Astrocyte of the hippocampus (primary cell): ENCODE measurements at regions not wholly inside any gene's neighbourhood (a gene's known extent, or its start where the extent isn't known, plus 50 kb on each side); places are given as distances from the start of the nearest gene placed in this dataset.

ENCODE experiments used
- DNase-seq: peaks from one replicate; pipeline ENCODE4 v3.0.0; 2011; ENCODE audit warnings: low read depth, low spot score

DNA sequence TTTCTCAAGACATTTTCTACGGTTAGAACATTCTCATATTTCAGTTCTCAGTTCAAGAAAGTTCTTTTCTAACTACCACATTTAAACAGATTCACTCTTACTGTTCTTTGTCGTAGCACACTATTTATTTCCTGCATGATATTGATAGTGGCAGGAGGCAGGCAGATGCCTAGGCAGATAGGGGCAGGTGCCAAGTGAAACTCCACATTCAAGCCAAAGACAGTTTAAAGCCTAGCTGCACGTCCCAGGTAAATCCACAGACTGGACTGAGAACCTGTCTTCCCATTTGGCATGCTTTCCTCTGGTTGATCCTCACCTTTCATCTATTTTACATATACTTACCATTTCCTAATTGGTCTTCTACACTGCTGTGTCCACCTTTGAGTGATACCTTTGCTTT lies 359.3 kb downstream of the TMX3 start:
- no peak for DNase-seq

DNA sequence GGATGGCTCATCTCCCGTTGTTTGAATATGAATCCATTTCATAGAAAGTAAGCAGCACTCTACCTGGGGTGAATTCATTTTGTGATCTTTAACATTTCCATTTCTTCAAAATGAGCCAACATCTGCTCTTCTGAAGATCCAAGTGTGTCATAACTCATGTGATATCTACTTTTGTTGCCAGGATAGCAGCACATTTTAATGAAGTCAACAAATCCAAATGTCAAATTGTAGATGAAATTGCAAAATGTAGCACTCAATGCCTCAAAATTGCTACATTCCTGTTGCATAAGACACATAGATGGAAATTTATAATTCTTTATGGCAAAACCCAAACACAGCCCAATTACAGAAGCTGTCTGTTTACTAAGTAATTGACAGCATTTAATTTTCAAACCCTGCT lies 360.7 kb downstream of the TMX3 start:
- no peak for DNase-seq

DNA sequence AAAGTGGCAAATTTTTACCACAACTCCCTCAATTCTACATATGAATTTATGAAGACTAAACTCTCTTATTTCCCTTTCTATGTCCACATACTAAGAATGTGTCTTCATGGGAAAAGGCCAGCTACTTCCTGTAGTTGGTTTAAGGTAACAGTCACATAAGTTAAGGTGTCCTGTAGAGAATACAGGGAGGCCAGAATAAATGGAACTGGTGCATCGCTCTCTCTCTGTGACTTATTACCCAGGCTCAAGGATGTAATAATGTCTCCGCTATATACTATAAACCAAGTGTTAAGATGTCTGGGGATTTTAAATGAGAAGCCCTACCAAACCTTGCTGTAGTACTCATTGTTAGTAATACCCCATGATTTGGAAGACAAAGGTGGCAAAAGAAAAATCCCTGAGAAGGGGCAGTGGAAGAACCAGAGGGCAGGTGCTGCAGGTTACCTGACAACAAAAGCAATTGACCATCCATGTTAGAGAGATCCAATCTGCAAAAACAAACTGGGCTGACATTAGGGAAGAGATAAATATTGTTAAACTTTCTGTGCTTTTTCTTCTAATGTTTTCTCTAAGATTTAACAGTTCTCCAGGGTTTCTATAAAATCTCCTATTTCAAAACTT lies 372.8 kb downstream of the TMX3 start:
- DNase-seq: no peak

DNA sequence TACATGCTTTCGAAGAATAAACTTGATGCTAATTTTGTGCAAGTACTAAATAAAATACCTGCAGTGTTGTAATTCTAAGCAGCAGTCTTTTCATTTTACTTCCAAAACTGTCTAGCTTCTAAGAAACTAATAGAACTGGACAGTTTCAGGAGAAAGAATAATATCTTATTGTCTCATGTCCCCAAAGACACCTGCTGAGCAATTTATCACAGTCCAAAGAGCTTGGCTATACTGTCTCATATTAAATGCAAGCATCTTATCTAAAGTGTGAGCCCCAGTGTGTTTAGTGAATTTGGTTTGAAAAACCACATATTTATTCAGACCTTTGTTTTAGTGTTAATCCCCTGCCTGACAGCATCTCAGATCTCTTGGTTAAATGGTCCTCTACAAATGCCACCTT lies 374.3 kb downstream of the TMX3 start:
- no peak for DNase-seq

DNA sequence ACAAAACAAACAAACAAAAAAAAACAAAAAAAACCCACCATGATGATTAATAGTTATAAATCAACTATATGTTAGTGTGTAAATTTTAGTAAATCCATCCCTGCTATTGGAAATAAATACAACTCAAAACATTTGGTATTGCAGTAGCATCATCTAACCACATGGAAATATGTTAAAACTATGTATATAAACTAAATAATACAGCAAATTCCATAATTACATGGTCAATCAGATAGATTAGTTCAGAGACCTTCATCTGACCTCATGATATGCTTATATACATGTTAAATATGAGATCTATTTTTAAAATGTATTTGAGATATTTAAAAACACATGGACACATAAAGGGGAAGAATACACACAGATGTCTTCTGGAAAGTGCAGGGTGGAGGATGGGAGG lies 384.2 kb downstream of the TMX3 start:
- DNase-seq: no peak

DNA sequence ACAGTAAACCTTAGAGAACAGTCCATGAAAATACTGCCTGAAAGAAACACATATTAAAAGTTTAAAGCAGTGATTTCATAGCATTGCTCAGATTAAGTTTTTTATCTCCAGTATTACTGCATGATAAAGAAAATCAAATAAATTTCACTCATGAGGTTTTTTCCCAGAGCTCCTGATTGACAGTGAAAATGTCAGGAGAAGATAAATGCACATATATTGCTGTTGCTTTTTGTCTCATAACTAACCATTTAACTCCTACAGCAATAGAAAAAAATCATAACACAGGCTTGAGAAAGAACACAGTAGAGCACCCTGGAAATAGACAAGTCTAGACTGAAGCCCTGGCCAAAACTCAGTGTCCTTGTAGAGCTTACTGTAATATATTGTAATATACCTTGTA lies 391.0 kb downstream of the TMX3 start:
- no peak for DNase-seq

DNA sequence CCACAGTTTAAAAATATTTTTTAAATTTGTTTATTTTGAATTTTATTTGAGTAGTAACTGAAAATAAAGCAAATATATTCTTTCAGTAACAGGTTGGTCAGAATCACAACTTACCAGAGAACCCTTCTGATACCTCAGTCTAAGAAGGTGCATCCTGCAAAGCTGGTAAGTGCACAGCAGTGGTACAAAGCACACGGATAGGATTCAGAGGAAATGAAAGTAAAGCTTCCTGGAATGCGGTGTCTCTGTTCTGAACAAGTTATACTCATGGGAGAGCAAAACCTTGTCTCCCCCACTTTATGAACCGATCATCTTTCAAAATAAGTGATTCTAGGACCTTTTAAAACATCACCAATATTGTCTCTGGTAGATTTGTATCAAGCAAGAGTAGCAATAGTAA lies 398.3 kb downstream of the TMX3 start:
- DNase-seq: peak; percentile 12

DNA sequence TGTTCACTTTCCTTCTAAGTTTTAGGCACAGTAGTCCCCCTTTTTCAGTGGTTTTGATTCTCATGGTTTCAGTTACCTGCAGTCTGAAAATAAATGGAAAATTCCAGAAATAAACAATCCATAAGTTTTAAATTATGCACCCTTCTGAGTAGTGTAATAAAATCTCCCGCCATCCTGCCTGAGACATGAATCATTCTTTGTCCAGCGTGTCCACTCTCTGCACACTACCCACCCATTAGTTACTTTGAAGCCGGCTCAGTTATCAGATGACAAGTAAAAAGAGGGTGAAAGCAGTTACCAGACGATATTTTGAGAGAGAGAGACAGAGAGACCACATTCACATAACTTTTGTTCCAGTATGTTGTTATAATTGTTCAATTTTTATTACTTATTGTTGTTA lies 400.5 kb downstream of the TMX3 start:
- DNase-seq: peak; percentile 16

DNA sequence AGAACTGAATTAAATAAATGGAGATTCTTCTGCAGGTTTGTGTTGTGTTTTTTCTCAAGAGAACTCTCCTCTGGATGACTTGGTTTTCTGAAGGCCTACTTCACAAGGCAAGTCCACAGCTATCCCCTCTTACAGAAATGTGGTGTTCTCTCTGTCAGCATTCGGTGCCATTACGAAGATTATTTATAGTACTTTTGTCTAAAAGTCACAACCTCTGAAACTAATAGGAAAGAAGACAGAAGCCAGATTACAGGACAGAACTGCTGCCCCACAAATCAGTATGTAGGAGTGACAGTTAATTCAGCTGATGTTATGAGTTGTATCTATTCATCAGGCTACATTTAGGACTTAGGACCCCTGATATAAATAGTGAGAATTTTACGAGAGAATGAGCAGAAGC lies 413.5 kb downstream of the TMX3 start:
- no peak for DNase-seq

DNA sequence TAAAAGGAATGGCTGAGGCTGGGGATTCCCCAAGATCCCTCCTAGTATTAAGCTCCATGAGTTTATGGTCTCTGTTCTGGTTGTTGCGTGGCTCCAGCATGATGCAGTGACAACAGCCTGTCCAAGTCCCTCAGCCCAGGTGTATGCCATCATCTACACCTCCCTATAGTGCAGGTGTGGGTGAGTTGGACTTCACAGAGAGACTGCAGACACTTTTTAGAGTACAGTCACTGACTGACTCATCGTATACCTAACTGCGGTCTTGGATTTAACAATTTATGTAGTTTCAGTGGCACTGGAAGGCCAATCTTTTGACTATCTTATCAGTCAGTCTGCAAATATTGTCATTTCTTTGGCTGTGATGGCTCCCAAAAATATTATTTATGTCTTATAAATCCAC lies 415.0 kb downstream of the TMX3 start:
- no peak for DNase-seq

DNA sequence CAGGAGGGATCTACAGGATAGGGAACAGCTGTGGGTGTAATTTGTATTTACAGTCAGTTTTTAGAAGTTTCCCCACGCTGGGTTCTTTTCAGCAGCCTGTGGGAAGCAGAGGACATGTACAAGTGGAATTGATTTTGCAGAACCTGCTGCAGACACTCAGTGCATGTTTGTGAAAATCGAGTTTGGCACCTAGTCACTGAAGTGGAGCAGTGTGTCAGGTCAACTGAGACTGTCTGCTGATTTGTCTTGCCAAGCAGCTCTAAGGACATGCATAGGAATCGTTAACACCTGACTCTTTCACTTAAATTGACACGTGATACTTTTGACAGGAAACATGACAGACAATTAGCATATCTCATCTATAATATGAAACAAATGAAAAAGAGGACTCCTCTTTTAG lies 416.6 kb downstream of the TMX3 start:
- DNase-seq: no peak

DNA sequence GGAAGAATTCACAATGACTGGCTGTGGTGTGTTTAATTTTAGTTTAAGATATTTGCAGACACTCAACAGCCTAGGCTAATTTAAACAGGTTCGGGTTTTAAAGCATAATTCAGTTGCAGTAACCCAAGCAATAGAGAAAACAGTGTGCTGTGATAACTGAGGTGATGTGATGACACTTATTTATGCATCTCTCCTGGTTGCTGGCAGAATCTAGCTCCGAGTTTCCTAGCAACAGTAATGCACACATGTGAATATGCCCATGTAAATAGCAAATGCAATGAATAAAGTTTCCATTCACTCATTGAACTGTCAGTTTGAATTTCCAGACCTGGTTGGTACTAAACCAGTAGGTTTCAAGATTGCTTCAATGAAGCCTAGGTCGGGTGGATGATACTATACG lies 426.5 kb downstream of the TMX3 start:
- no peak for DNase-seq

DNA sequence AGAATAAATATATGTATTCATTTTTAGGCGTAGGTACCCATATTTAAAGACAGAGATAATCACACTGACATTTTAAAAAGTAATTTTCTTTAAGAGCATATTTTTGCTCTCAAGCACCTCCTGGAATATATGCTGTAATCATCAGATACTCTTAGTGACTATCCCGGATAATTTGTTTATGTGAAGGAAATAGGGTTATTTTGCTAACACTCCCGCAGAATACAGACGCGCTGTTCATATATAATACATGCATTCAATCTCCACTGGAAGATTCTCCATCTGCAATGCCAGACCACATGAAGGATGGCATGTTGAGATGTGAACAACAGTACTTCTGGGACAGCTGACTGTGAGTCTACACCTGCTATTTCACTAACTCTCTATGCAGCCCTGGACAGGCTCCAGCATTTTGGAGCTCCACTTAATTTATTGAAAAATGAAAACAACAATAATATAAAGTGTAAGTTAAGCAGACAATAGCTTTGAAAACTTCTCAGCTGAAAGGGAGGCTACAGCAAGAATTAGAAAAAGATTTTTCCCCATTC lies 430.6 kb downstream of the TMX3 start:
- no peak for DNase-seq

DNA sequence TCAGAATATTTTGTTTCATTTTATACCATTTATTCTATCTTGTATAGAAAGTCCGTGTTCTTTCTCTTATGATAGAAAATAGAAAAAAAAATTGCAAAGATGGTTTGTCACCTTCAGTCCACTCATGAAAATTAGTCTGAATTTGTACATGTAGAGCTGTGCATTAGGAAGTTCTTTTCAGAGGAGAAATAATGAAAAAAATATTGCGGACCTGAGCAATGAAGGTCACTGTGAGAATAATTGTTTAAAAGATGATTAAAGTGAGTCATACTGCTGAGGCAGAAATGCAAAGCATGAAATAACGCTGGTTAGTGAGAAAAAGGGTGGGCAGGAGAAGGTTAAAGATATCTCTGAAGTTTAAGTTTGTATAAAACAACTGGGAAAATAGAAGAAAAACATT lies 431.1 kb downstream of the TMX3 start:
- no peak for DNase-seq

DNA sequence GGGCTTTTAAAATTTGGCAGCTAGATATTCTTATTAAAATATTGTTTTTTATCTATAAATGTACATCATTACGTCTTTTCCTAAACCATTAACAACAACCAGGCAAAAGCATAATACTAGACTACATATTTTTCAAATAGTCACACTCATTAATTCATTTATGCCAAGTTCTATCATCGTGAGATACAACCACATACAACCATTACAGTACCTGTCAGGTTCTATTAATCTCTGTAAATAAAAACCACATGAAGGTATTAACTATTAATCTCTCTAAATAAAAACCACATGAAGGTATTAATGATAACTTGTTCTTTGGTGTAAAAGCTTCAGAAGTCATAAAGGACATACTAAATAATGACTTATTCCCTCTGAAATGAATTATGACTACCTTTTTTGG lies 432.7 kb downstream of the TMX3 start:
- DNase-seq: no peak

DNA sequence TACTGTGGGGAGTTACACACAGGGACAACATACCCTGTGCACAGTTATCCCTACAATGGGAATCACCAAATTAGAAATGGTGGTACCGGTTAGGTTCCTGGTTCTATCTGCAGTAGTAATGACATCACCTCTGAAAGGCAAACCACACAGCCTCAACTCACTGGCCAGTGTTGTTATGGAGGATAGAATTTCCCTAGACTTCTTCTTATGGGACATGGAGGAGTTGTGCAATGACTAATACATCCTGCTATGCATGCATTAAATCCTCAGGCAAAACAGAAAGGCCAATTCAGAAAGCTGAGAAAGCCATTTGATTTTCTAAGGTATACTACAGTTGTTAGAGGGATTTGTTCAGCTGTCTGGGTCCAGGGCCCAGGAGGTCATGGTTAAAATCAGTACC lies 439.3 kb downstream of the TMX3 start:
- DNase-seq: peak; percentile 90

DNA sequence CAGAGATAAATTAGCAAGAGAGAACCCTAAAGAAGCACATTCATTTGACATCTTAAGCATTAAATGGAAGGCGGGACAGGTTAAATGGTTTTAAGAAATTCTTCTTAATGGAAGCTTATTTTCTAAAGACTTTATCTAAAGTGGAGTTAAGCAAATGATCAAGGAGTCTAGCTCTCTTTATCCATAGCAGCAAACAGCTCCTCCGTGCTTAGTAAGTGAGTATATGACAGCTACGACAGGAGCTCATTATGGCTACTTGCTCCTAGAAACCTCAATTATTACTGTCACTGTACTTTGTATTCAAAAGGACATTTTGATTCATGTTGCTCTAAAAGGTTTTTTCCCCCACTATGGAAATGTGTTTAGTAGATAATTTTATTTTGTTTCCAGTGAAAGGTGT lies 444.9 kb downstream of the TMX3 start:
- no peak for DNase-seq

DNA sequence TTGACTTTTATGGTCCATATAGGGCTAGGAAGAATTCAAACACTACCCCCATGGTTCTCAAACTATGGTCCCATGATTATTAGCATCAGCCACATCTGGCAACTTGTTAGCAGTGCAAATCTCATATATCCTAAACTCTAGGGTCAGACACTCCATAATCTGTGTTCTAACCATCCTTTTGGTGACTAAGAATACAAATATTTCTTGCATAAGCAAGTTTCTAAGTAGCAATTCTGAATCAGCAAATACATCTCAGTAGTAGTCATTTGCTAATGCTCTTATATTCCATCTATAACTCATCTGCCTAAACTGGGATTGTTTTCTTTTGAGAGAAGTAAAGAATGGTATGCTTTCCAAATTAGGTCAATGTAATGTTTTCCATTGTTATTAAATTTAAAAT lies 447.3 kb downstream of the TMX3 start:
- peak; percentile 5 for DNase-seq

DNA sequence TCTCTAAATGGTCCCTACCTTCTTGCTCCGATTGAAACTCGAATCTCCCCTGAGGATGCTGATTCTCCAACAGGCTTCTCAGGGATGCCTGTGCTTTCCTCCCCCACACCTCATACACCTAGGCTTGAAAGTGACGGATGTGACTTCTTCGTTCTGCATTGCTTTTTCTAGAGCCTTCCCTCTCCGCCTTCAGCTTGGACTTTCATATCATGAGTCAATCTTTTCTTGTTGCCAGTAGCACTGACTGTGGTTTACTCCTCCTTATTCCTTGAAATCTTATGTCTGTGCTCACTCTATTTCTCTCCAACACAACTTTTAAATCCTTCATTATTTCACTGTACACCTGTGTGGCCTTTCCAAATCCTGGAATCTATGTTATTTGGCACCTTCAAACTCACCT lies 451.4 kb downstream of the TMX3 start:
- DNase-seq: peak; percentile 54

DNA sequence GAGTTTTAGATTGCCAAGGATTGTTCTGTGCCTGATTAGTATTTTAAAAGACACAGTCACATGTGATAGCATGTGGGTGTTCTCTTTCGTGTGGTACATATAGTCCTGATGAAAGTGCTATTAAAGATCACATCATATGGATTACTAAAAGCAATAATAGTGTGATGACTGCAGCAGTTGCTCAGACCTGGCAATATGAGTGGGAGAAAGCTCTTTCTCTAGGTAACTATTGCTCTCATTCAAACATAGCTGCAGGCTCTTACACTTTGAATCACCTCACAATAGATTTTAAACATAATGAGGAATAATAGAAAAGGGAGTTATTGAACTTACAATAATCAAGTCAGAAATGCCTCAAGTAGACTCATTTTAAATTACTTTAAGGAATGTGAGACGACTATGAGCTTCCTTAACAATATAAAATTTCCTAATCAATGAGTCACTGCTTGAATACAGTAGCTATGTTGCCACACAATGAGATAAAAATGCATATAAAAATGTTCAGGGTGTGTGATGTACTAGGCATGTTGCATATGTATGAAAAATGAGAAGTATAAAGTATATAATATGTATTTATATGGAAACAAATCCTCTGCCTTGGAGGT lies 452.1 kb downstream of the TMX3 start:
- peak; percentile 35 for DNase-seq

DNA sequence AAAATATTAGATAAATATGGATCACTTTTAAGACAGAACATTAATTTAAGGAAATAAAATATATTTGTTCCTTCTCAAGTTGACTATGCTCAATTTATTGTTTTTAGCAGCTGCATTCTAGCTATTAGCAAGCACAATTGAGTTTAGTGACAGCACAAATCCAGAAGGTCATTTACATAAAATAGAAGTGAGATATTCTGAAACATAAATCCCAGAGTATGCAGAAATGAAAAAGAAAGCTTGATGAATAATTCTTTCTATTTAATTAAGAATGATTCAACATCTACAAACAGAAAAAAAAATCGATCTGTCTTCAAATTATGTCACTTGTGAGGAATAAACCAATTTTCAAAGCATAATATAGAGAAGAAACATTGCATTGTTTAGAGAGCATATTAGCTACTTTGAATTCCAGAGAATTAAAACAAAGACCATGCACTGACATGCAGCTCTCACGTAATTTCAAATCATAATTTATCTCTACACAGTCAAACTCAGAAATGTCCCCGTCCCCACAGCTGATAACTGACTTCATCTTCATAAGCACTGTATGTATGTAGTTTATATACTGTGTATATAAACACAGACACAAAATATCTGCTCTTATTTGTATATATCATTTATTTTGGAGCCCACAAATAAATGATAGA lies 458.4 kb downstream of the TMX3 start:
- DNase-seq: no peak

DNA sequence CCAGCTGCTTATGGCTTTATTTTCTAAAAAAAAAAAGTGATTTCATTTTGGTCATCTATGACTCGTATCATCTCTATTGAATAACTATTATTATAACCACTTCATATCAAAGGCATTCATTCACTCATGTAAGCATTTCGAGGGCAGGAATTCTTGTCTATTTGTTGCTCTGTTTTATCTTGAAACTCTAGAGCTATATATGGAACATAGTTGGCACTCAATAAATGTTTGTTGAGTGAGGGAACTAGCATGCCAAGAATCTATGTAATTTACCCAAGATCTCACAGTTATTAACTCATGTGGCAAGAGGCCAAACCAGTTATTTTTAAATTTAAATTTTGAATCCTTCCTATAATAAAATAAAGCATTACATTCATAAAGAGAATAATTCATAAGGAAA lies 470.1 kb downstream of the TMX3 start:
- peak; percentile 27 for DNase-seq

DNA sequence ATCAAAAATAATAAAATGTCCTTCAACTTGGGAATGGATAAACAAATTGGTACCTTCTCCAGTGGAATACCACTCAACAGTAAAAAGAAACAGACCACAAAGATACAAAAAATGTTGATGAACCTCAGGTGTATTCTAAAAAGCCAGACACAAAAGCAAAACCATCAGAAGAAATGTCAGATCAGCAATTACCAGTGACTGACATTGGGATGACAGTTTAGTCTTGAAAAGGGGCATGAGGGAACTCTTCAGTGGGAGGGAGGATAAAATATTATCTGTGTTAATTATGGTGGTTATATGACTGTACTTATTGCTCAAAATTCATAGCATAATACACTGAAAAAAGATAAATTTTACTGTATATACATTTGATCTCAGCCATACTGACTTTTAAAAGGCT lies 473.0 kb downstream of the TMX3 start:
- no peak for DNase-seq
